NCI-H526 (cell line): ENCODE measurements at regions not wholly inside any gene's neighbourhood (a gene's known extent, or its start where the extent isn't known, plus 50 kb on each side); places are given as distances from the start of the nearest gene placed in this dataset.

Source experiments
- DNase-seq, 2 experiments: peaks; one replicate each; lab custom pipeline; 2025; lab: John Stamatoyannopoulos, UW

- DNase-seq, result no peak
Measured at GRCh38 chr13:79812070-79812850, 331.3 kb downstream of the NDFIP2 start.

- no peak for DNase-seq
Measured at GRCh38 chr13:79811170-79811569, 330.2 kb downstream of the NDFIP2 start.

- DNase-seq, result no peak
Measured at GRCh38 chr13:79810669-79811068, 329.7 kb downstream of the NDFIP2 start.

- DNase-seq, result no peak
Measured at GRCh38 chr13:79810018-79810417, 329.1 kb downstream of the NDFIP2 start.

- DNase-seq, result no peak
Measured at GRCh38 chr13:79808475-79808874, 327.5 kb downstream of the NDFIP2 start.

GRCh38 chr13:79807554-79807953, 326.6 kb downstream of the NDFIP2 start:
- no peak for DNase-seq

GRCh38 chr13:79806821-79807220, 325.9 kb downstream of the NDFIP2 start:
- no peak for DNase-seq

- DNase-seq, result no peak
Measured at GRCh38 chr13:79805317-79805716, 324.4 kb downstream of the NDFIP2 start.

- DNase-seq, result no peak
Measured at GRCh38 chr13:79803989-79804388, 323.0 kb downstream of the NDFIP2 start.

GRCh38 chr13:79803296-79803695, 322.3 kb downstream of the NDFIP2 start:
- DNase-seq, result no peak

- no peak for DNase-seq
Measured at GRCh38 chr13:79802389-79803085, 321.6 kb downstream of the NDFIP2 start.

GRCh38 chr13:79799059-79799867, 318.3 kb downstream of the NDFIP2 start:
- no peak for DNase-seq

GRCh38 chr13:79796136-79796535, 315.2 kb downstream of the NDFIP2 start:
- DNase-seq, result no peak

- DNase-seq, result no peak
Measured at GRCh38 chr13:79794931-79795330, 314.0 kb downstream of the NDFIP2 start.

GRCh38 chr13:79792716-79793115, 311.8 kb downstream of the NDFIP2 start:
- DNase-seq, result no peak

GRCh38 chr13:79791471-79792042, 310.6 kb downstream of the NDFIP2 start:
- DNase-seq, result no peak

GRCh38 chr13:79786176-79786575, 305.2 kb downstream of the NDFIP2 start:
- DNase-seq, result no peak

GRCh38 chr13:79782541-79783205, 301.7 kb downstream of the NDFIP2 start:
- DNase-seq, result peak in 1 of 2 experiments; percentile 62

- no peak for DNase-seq
Measured at GRCh38 chr13:79781829-79782540, 301.0 kb downstream of the NDFIP2 start.

GRCh38 chr13:79780240-79780639, 299.3 kb downstream of the NDFIP2 start:
- DNase-seq, result no peak

GRCh38 chr13:79779761-79780160, 298.8 kb downstream of the NDFIP2 start:
- no peak for DNase-seq
